ENCODE measurements at regions not wholly inside any gene's neighbourhood (a gene's known extent, or its start where the extent isn't known, plus 50 kb on each side); places are given as distances from the start of the nearest gene placed in this dataset.

- no peaks in the 10 kb centered on the region for H3K4me1 ChIP-seq (ENCODE audit: control insufficient read depth in 1 of 2, insufficient read depth in 2 of 2, low read length in 2 of 2)
Measured at GRCh38 chr3:147656023-147656422, 246.9 kb downstream of the ZIC1 start.

DNA sequence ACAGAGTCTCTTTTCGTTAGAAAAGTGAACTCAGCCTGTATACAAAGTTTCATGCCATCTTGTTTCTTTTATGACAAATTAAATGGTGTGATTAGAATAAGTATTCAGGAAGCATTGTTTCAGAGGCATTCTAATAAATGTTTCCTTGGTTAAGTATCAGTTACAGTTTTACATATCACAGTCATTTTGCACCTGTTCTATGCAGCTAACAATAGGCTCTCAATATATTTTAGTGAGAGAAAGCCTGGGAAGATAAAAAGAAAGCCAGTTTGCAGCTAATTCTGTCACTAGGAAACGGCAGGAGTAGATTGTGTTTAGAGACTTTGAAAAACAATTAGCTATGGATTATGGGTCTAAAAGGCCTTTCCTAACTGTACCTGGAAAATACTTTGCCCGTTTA, 252.8 kb downstream of the ZIC1 start:
- WGBS (ENCODE audit: extremely low coverage, insufficient coverage, insufficient read length) = no CpG with 5 or more reads among the region's 3 CpGs
- Histone ChIP-seq H3K79me1 (ENCODE audit: low read length) (no peaks in the 10 kb centered on the region), H4K91ac (ENCODE audit: low read depth, low read length) (no peak overlapping the region), H2AFZ (ENCODE audit: insufficient read depth, low read length, poor library complexity) (no peak overlapping the region), H3K4me2 (ENCODE audit: low read length) (no peak overlapping the region), H3K9me3 (ENCODE audit: insufficient read depth, low read depth, low read length) (no peaks in the 10 kb centered on the region), H2BK120ac (ENCODE audit: insufficient read depth, low read length, poor library complexity) (no peak overlapping the region), H3K36me3 (ENCODE audit: control insufficient read depth in 1 of 2, insufficient read depth in 2 of 2, low read length in 2 of 2) (no peaks in the 10 kb centered on the region), H3K23ac (ENCODE audit: low read length) (no peak overlapping the region), H2AK5ac (ENCODE audit: low read length) (no peak overlapping the region), H3K18ac (ENCODE audit: low read length) (no peak overlapping the region), H3K27me3 (ENCODE audit: insufficient read depth, low read length) (no peaks in the 10 kb centered on the region), H3K79me2 (ENCODE audit: control insufficient read depth, insufficient read depth, low read length, poor library complexity) (no peaks in the 10 kb centered on the region), H3K4me1 (ENCODE audit: control insufficient read depth in 1 of 2, insufficient read depth in 2 of 2, low read length in 2 of 2) (no peaks in the 10 kb centered on the region), H3K9ac (ENCODE audit: low read length) (no peak overlapping the region), H3K4ac (ENCODE audit: low read depth, low read length) (no peak overlapping the region), H2BK12ac (ENCODE audit: low read length) (no peak overlapping the region), H3K27ac (ENCODE audit: low read depth, low read length) (no peak overlapping the region), H4K8ac (ENCODE audit: low read depth, low read length) (no peak overlapping the region), H3K14ac (ENCODE audit: low read length) (no peak overlapping the region), H3K4me3 (ENCODE audit: low read depth, low read length) (no peak overlapping the region), H2BK5ac (ENCODE audit: low read depth, low read length, poor library complexity) (no peak overlapping the region), H4K12ac (ENCODE audit: low read depth, low read length) (no peak overlapping the region)
- DNase-seq = no peak

More at GRCh38 chr3:147656023-147656422, 246.9 kb downstream of the ZIC1 start:
- H3K9me3 ChIP-seq (ENCODE audit: insufficient read depth, low read depth, low read length) = no peaks in the 10 kb centered on the region
- no peak overlapping the region for H3K18ac ChIP-seq (ENCODE audit: low read length)
- no peak overlapping the region for H3K14ac ChIP-seq (ENCODE audit: low read length)
- H3K27ac ChIP-seq (ENCODE audit: low read depth, low read length) = no peak overlapping the region
- no peak overlapping the region for H2BK120ac ChIP-seq (ENCODE audit: insufficient read depth, low read length, poor library complexity)
- H3K4ac ChIP-seq (ENCODE audit: low read depth, low read length) = no peak overlapping the region
- DNase-seq = no peak
- no peaks in the 10 kb centered on the region for H3K36me3 ChIP-seq (ENCODE audit: control insufficient read depth in 1 of 2, insufficient read depth in 2 of 2, low read length in 2 of 2)
- H2BK12ac ChIP-seq (ENCODE audit: low read length) = no peak overlapping the region
- H2AK5ac ChIP-seq (ENCODE audit: low read length) = no peak overlapping the region
- no CpG with 5 or more reads among the region's 2 CpGs for WGBS (ENCODE audit: extremely low coverage, insufficient coverage, insufficient read length)
- no peak overlapping the region for H4K91ac ChIP-seq (ENCODE audit: low read depth, low read length)
- no peaks in the 10 kb centered on the region for H3K79me1 ChIP-seq (ENCODE audit: low read length)
- H4K12ac ChIP-seq (ENCODE audit: low read depth, low read length) = no peak overlapping the region
- no peak overlapping the region for H4K8ac ChIP-seq (ENCODE audit: low read depth, low read length)
- no peak overlapping the region for H3K4me3 ChIP-seq (ENCODE audit: low read depth, low read length)
- H2BK5ac ChIP-seq (ENCODE audit: low read depth, low read length, poor library complexity) = no peak overlapping the region
- H3K4me2 ChIP-seq (ENCODE audit: low read length) = no peak overlapping the region
- no peaks in the 10 kb centered on the region for H3K27me3 ChIP-seq (ENCODE audit: insufficient read depth, low read length)
- no peak overlapping the region for H3K23ac ChIP-seq (ENCODE audit: low read length)
- no peaks in the 10 kb centered on the region for H3K79me2 ChIP-seq (ENCODE audit: control insufficient read depth, insufficient read depth, low read length, poor library complexity)
- H3K9ac ChIP-seq (ENCODE audit: low read length) = no peak overlapping the region
- H2AFZ ChIP-seq (ENCODE audit: insufficient read depth, low read length, poor library complexity) = no peak overlapping the region

GRCh38 chr3:147662705-147663104, 253.5 kb downstream of the ZIC1 start:
- no peaks in the 10 kb centered on the region for H3K9me3 ChIP-seq (ENCODE audit: insufficient read depth, low read depth, low read length)
- H4K91ac ChIP-seq (ENCODE audit: low read depth, low read length) = no peak overlapping the region
- H3K4me3 ChIP-seq (ENCODE audit: low read depth, low read length) = no peak overlapping the region
- no peak overlapping the region for H3K23ac ChIP-seq (ENCODE audit: low read length)
- no peaks in the 10 kb centered on the region for H3K4me1 ChIP-seq (ENCODE audit: control insufficient read depth in 1 of 2, insufficient read depth in 2 of 2, low read length in 2 of 2)
- no peak overlapping the region for H2BK120ac ChIP-seq (ENCODE audit: insufficient read depth, low read length, poor library complexity)
- H3K14ac ChIP-seq (ENCODE audit: low read length) = no peak overlapping the region
- H3K4me2 ChIP-seq (ENCODE audit: low read length) = no peak overlapping the region
- H4K12ac ChIP-seq (ENCODE audit: low read depth, low read length) = no peak overlapping the region
- H3K27me3 ChIP-seq (ENCODE audit: insufficient read depth, low read length) = no peaks in the 10 kb centered on the region
- no peaks in the 10 kb centered on the region for H3K36me3 ChIP-seq (ENCODE audit: control insufficient read depth in 1 of 2, insufficient read depth in 2 of 2, low read length in 2 of 2)
- H2BK5ac ChIP-seq (ENCODE audit: low read depth, low read length, poor library complexity) = no peak overlapping the region
- no peak overlapping the region for H2BK12ac ChIP-seq (ENCODE audit: low read length)
- no CpG with 5 or more reads among the region's 1 CpG for WGBS (ENCODE audit: extremely low coverage, insufficient coverage, insufficient read length)
- H3K9ac ChIP-seq (ENCODE audit: low read length) = no peak overlapping the region
- no peak overlapping the region for H2AFZ ChIP-seq (ENCODE audit: insufficient read depth, low read length, poor library complexity)
- no peak overlapping the region for H3K27ac ChIP-seq (ENCODE audit: low read depth, low read length)
- no peaks in the 10 kb centered on the region for H3K79me1 ChIP-seq (ENCODE audit: low read length)
- no peak overlapping the region for H3K4ac ChIP-seq (ENCODE audit: low read depth, low read length)
- no peaks in the 10 kb centered on the region for H3K79me2 ChIP-seq (ENCODE audit: control insufficient read depth, insufficient read depth, low read length, poor library complexity)
- DNase-seq = no peak
- H4K8ac ChIP-seq (ENCODE audit: low read depth, low read length) = no peak overlapping the region
- H2AK5ac ChIP-seq (ENCODE audit: low read length) = no peak overlapping the region
- no peak overlapping the region for H3K18ac ChIP-seq (ENCODE audit: low read length)

GRCh38 chr3:147669077-147669476, 259.9 kb downstream of the ZIC1 start:
- H2BK120ac ChIP-seq (ENCODE audit: insufficient read depth, low read length, poor library complexity) = no peak overlapping the region
- no peak overlapping the region for H3K4ac ChIP-seq (ENCODE audit: low read depth, low read length)
- H3K27ac ChIP-seq (ENCODE audit: low read depth, low read length) = no peak overlapping the region
- no peak overlapping the region for H3K14ac ChIP-seq (ENCODE audit: low read length)
- no peak overlapping the region for H3K23ac ChIP-seq (ENCODE audit: low read length)
- H3K9ac ChIP-seq (ENCODE audit: low read length) = no peak overlapping the region
- no peaks in the 10 kb centered on the region for H3K79me1 ChIP-seq (ENCODE audit: low read length)
- no peak overlapping the region for H4K8ac ChIP-seq (ENCODE audit: low read depth, low read length)
- no peak overlapping the region for H2BK12ac ChIP-seq (ENCODE audit: low read length)
- no peaks in the 10 kb centered on the region for H3K4me1 ChIP-seq (ENCODE audit: control insufficient read depth in 1 of 2, insufficient read depth in 2 of 2, low read length in 2 of 2)
- H3K18ac ChIP-seq (ENCODE audit: low read length) = no peak overlapping the region
- H4K91ac ChIP-seq (ENCODE audit: low read depth, low read length) = no peak overlapping the region
- no CpG with 5 or more reads among the region's 2 CpGs for WGBS (ENCODE audit: extremely low coverage, insufficient coverage, insufficient read length)
- H3K79me2 ChIP-seq (ENCODE audit: control insufficient read depth, insufficient read depth, low read length, poor library complexity) = no peaks in the 10 kb centered on the region
- H2BK5ac ChIP-seq (ENCODE audit: low read depth, low read length, poor library complexity) = no peak overlapping the region
- H3K27me3 ChIP-seq (ENCODE audit: insufficient read depth, low read length) = no peaks in the 10 kb centered on the region
- H3K4me2 ChIP-seq (ENCODE audit: low read length) = no peak overlapping the region
- no peak overlapping the region for H3K4me3 ChIP-seq (ENCODE audit: low read depth, low read length)
- H3K9me3 ChIP-seq (ENCODE audit: insufficient read depth, low read depth, low read length) = peaks cover 1% of the 10 kb centered on the region
- DNase-seq = no peak
- no peaks in the 10 kb centered on the region for H3K36me3 ChIP-seq (ENCODE audit: control insufficient read depth in 1 of 2, insufficient read depth in 2 of 2, low read length in 2 of 2)
- no peak overlapping the region for H2AFZ ChIP-seq (ENCODE audit: insufficient read depth, low read length, poor library complexity)
- H4K12ac ChIP-seq (ENCODE audit: low read depth, low read length) = no peak overlapping the region
- H2AK5ac ChIP-seq (ENCODE audit: low read length) = no peak overlapping the region

Data from trophoblast cell (in vitro differentiated cells and primary cell).